Right lobe of liver (tissue), 6 donors: ENCODE measurements at regions not wholly inside any gene's neighbourhood (a gene's known extent, or its start where the extent isn't known, plus 50 kb on each side); places are given as distances from the start of the nearest gene placed in this dataset.

Experiments used
- ATAC-seq, 4 donors: fragments of 200-7000 bp; cut with Tn5 transposase; one replicate each; pipeline ENCODE4 v1.9.1; 2020; ENCODE audit warnings: mild to moderate bottlenecking in 4 of 4, moderate library complexity in 4 of 4
- DNase-seq, 3 donors: peaks; one replicate each; pipeline ENCODE4 v3.0.0-alpha.2; 2020
- H3K27ac ChIP-seq, 3 donors: fragments of 200-600 bp; one replicate each; pipeline ENCODE4 v1.8.0; 2022
- H3K27me3 ChIP-seq, 2 donors: fragments of 200-600 bp; one replicate each; pipeline ENCODE4 v1.8.0; 2022
- H3K36me3 ChIP-seq, 4 donors: fragments of 200-600 bp; sonication (generic) in 1 of 4; one replicate each; pipeline versions ENCODE4 v1.5.1 to v1.8.0; 2017 to 2022; ENCODE audit warnings: control low read depth in 1 of 4
- H3K4me1 ChIP-seq, 4 donors: fragments of 200-600 bp; sonication (generic) in 1 of 4; one replicate each; pipeline versions ENCODE4 v1.5.1 to v1.8.0; 2017 to 2022; ENCODE audit warnings: control low read depth in 1 of 4
- H3K4me3 ChIP-seq, 3 donors: fragments of 200-600 bp; one replicate each; pipeline ENCODE4 v1.8.0; 2022
- H3K9me3 ChIP-seq, 4 donors: fragments of 200-600 bp; sonication (generic) in 1 of 4; one replicate each; pipeline versions ENCODE4 v1.5.1 to v1.8.0; 2017 to 2022; ENCODE audit warnings: control low read depth in 1 of 4
- POLR2A ChIP-seq: fragments of 450-650 bp; IDR thresholded peaks from one replicate; pipeline ENCODE4 v1.6.1; 2017; ENCODE audit warnings: antibody characterized with exemption, mild to moderate bottlenecking
- WGBS: methylation state at CpG from one replicate; pipeline ENCODE4 v1.1.6; 2018; ENCODE audit warnings: low coverage, low lambda C conversion rate; ENCODE audit not compliant: insufficient coverage; ENCODE audit errors: missing lambda C conversion rate; 5-methylcytosine and 5-hydroxymethylcytosine counted together
- intact Hi-C, 2 donors: fragments of 100-400 bp; cut with DNase I; formaldehyde crosslinking; loops; one replicate each; pipeline versions ENCODE4 v1.11.2 to v1.14.1; 2022
- TF ChIP-seq, protein P1 (sequence below), 4 donors: fragments of 200-600 bp in 3 of 4; fragments of 450-650 bp in 1 of 4; IDR thresholded peaks; one replicate each; pipeline versions ENCODE4 v1.5.1 to v1.8.0; 2016 to 2022; ENCODE audit warnings: antibody characterized with exemption in 4 of 4, mild to moderate bottlenecking in 2 of 4
- donor health status: DM: no; HTN: yes; CAD: no.
- donor health status: DM: no; HTN: no; CAD: no.
- donor health status: DM: no; HTN: no; CAD: no.
- donor health status: DM: no; HTN: yes; CAD: no.
- donor health status: DM: no; HTN: yes; CAD: no.

DNA sequence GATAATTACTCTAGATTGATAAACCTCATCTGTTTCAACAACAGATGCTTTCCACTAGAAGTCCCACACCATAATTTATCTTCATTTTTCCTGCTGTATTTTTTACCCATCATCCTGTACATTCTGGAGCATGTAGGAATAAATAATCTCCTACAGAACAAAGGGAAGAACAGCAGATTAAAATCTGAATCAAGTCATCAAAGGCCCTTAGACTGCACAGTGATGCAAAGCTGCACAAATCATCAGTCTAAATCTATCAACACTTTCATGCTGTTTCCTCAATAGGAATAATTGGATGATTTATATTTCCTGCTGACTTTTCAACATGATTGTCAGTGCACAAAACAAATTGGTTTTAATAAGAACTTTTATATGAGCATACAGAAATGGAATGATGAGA lies 1143.9 kb downstream of the STIM2 start:
- Histone ChIP-seq H3K36me3 (no peaks in the 10 kb centered on the region), H3K27me3 (no peaks in the 10 kb centered on the region), H3K4me3 (no peak overlapping the region), H3K27ac (no peak overlapping the region), H3K9me3 (no peaks in the 10 kb centered on the region), H3K4me1 (no peaks in the 10 kb centered on the region)
- intact Hi-C loops = no loop called here
- no peak for DNase-seq
- ATAC-seq = no peak
- TF ChIP-seq POLR2A = no peak
- TF ChIP-seq, protein P1, sequence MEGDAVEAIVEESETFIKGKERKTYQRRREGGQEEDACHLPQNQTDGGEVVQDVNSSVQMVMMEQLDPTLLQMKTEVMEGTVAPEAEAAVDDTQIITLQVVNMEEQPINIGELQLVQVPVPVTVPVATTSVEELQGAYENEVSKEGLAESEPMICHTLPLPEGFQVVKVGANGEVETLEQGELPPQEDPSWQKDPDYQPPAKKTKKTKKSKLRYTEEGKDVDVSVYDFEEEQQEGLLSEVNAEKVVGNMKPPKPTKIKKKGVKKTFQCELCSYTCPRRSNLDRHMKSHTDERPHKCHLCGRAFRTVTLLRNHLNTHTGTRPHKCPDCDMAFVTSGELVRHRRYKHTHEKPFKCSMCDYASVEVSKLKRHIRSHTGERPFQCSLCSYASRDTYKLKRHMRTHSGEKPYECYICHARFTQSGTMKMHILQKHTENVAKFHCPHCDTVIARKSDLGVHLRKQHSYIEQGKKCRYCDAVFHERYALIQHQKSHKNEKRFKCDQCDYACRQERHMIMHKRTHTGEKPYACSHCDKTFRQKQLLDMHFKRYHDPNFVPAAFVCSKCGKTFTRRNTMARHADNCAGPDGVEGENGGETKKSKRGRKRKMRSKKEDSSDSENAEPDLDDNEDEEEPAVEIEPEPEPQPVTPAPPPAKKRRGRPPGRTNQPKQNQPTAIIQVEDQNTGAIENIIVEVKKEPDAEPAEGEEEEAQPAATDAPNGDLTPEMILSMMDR (IDR thresholded peaks at IDR 0.05) = no peak

DNA sequence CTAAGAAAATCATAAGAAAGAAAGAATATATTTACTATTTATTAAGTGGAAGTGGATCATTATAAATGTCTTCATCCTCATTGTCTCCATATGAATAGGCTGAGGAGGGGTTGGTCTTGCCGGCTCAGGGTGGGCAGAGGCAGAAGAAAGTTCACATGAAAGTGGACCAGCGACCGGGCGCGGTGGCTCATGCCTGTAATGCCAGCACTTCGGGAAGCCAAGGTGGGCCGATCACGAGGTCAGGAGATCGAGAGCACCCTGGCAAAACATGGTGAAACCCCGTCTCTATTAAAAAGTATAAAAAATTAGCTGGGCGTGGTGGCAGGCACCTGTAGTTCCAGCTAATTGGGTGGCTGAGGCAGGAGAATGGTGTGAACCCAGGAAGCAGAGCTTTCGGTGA lies 1145.4 kb downstream of the STIM2 start:
- Histone ChIP-seq H3K27ac (no peak overlapping the region), H3K36me3 (no peaks in the 10 kb centered on the region), H3K4me1 (no peaks in the 10 kb centered on the region), H3K4me3 (no peak overlapping the region), H3K9me3 (no peaks in the 10 kb centered on the region), H3K27me3 (no peaks in the 10 kb centered on the region)
- TF ChIP-seq, protein P1 (IDR thresholded peaks at IDR 0.05) = no peak
- TF ChIP-seq POLR2A = no peak
- WGBS = 80% methylated on average over 11 of the region's 12 CpGs
- ATAC-seq = no peak
- no peak for DNase-seq
- intact Hi-C loops = no loop called here

DNA sequence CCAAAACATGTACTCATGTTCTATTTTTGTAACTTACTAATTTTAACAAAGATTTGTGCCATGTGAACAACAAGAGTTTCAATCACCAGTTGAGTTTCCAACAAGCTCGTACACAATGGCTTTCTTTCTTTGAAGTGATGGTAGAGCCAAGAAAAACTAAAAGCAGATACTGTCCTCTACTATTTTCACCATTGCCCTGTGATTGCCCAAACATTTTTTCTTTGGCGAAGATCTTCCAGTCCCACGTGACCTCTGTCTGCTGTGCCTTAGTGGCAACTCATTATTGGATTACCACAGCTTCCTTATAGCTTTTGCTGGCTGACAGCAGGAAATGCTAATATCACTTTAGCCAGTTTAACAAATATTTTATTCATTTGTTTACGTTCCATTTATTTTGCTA lies 1147.1 kb downstream of the STIM2 start:
- no peak for TF ChIP-seq POLR2A
- TF ChIP-seq, protein P1 (IDR thresholded peaks at IDR 0.05) = no peak

DNA sequence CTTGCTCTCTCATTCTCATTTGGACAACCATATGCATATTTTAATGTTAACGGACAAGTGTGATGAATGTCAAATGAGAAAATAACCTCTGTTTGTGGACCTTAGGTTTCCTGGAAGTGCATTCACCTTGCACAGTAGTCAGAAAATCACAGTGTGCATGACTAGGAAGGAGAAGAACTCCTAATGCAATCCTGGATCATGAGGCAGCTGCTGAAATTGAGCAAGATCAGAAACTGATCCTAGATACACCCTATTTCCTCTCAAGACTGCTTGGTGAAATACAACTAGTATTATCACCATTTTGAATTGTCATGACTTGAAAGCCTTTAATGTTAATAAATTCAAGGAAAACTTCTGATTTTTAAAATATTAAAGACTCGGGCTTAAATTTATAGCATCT lies 1148.9 kb downstream of the STIM2 start:
- Histone ChIP-seq H3K4me3 (no peak overlapping the region), H3K27me3 (no peaks in the 10 kb centered on the region), H3K9me3 (no peaks in the 10 kb centered on the region), H3K4me1 (no peaks in the 10 kb centered on the region), H3K36me3 (no peaks in the 10 kb centered on the region), H3K27ac (no peak overlapping the region)
- intact Hi-C loops = no loop called here
- WGBS = 48% methylated on average over 2 of the region's 2 CpGs
- ATAC-seq (no peak), DNase-seq (no peak)
- TF ChIP-seq, protein P1 (IDR thresholded peaks at IDR 0.05) = no peak
- TF ChIP-seq POLR2A = no peak

More for the DNA sequence above, 1147.1 kb downstream of the STIM2 start:
- Histone ChIP-seq H3K36me3 (no peaks in the 10 kb centered on the region), H3K4me3 (no peak overlapping the region), H3K4me1 (no peaks in the 10 kb centered on the region), H3K27me3 (no peaks in the 10 kb centered on the region), H3K27ac (no peak overlapping the region), H3K9me3 (no peaks in the 10 kb centered on the region)
- WGBS = 44% methylated on average over 4 of the region's 4 CpGs
- ATAC-seq = no peak
- intact Hi-C loops = no loop called here
- DNase-seq = no peak

DNA sequence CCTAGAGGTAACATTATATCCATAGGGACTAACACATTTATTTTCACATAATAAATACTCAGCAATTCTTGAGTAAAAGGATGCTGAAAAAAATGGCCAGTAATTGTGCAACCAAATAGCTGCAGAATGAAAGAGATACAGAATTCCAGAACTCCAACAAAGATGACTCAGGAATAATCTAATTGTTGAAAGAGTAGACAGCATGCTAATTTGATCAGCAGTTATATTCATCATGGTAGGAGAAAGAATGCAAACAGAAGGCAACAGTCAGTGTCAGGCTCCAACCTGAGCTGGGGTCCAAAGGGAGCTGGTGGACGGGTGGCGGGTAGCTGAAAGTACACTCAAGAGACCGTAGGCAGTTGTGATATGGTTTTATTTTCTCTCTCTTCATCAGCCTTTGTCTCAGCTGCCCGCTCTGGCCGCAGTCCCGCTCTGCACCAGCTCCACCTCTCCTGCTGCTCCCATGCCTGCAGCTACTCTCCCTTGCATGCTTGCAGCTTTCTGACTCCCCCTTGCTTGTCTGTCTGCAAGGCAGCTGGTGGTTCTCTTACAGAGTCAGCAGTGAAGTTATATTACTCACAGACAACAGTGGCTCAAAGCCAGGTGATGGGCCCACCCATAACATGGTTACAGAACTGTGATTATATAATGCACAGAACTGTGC lies 1150.1 kb downstream of the STIM2 start:
- Histone ChIP-seq H3K9me3 (no peaks in the 10 kb centered on the region), H3K4me1 (no peaks in the 10 kb centered on the region), H3K27me3 (no peaks in the 10 kb centered on the region), H3K4me3 (no peak overlapping the region), H3K36me3 (no peaks in the 10 kb centered on the region), H3K27ac (no peak overlapping the region)
- WGBS = 69% methylated on average over 6 of the region's 6 CpGs
- intact Hi-C loops = no loop called here
- no peak for DNase-seq
- TF ChIP-seq, protein P1 (IDR thresholded peaks at IDR 0.05) = no peak
- TF ChIP-seq POLR2A = no peak
- ATAC-seq = no peak
